Neural cell (in vitro differentiated cells): ENCODE measurements at regions not wholly inside any gene's neighbourhood (a gene's known extent, or its start where the extent isn't known, plus 50 kb on each side); places are given as distances from the start of the nearest gene placed in this dataset.

Experiments used
- EP300 ChIP-seq: fragments of 450-650 bp; conservative IDR thresholded peaks from 2 replicates; pipeline ENCODE4 v1.6.1; 2014; ENCODE audit warnings: antibody characterized with exemption, mild to moderate bottlenecking, moderate library complexity; ENCODE audit not compliant: poor library complexity, severe bottlenecking
- POLR2AphosphoS5 ChIP-seq: IDR thresholded peaks from 2 replicates; pipeline ENCODE4 v1.6.1; 2012
- TAF1 ChIP-seq: IDR thresholded peaks from 2 replicates; pipeline ENCODE4 v1.6.1; 2012; ENCODE audit warnings: low read depth
- TF ChIP-seq, protein P1 (sequence below): fragments of 450-650 bp; IDR thresholded peaks from 2 replicates; pipeline ENCODE4 v1.5.1; 2014; ENCODE audit warnings: antibody characterized with exemption, mild to moderate bottlenecking, moderate library complexity; ENCODE audit not compliant: poor library complexity, severe bottlenecking

DNA sequence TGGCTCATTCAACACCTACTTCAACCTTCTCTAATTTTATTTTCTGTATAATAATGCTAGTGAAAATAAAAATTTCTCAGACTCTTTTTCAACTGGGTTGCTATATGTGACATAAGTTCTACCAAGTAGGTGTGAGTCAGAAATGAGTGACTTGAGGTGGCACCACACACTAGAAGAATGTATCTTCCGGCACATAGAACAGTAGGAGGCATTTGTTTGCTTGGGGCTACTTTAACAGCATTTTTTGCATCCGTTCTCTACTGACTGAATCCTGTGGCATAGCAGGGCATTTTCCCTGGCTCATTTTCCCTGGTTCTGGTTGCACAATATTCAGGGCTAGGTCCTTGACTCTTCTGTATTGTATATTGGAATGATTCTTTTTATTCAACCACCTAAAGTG is 194.0 kb upstream of the SLC16A7 start:
- TF ChIP-seq, protein P1, sequence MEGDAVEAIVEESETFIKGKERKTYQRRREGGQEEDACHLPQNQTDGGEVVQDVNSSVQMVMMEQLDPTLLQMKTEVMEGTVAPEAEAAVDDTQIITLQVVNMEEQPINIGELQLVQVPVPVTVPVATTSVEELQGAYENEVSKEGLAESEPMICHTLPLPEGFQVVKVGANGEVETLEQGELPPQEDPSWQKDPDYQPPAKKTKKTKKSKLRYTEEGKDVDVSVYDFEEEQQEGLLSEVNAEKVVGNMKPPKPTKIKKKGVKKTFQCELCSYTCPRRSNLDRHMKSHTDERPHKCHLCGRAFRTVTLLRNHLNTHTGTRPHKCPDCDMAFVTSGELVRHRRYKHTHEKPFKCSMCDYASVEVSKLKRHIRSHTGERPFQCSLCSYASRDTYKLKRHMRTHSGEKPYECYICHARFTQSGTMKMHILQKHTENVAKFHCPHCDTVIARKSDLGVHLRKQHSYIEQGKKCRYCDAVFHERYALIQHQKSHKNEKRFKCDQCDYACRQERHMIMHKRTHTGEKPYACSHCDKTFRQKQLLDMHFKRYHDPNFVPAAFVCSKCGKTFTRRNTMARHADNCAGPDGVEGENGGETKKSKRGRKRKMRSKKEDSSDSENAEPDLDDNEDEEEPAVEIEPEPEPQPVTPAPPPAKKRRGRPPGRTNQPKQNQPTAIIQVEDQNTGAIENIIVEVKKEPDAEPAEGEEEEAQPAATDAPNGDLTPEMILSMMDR, result no peak
- no peak for TF ChIP-seq POLR2AphosphoS5
- no peak for TF ChIP-seq TAF1
- no peak for TF ChIP-seq EP300
